Keratinocyte (primary cell): ENCODE measurements at regions not wholly inside any gene's neighbourhood (a gene's known extent, or its start where the extent isn't known, plus 50 kb on each side); places are given as distances from the start of the nearest gene placed in this dataset.

Experiments used
- DNase-seq: peaks from one replicate; pipeline ENCODE4 v3.0.0-alpha.2; 2011; ENCODE audit warnings: low read depth, missing footprints, low spot score
- FAIRE-seq: peaks from 2 replicates; lab custom pipeline; 2011; peaks lifted over from hg19 to GRCh38; lab: Jason Lieb, UNC
- H2AFZ ChIP-seq: 2 replicates; pipeline ENCODE4 v1.6.0; 2012; ENCODE audit warnings: low read length, control low read depth, inconsistent platforms; ENCODE audit not compliant: control insufficient read depth
- H3K27ac ChIP-seq: 2 replicates; pipeline ENCODE4 v1.5.1; 2011; ENCODE audit warnings: low read length; ENCODE audit not compliant: control insufficient read depth, insufficient read depth
- H3K27me3 ChIP-seq: 3 replicates; pipeline ENCODE4 v1.6.0; 2011; ENCODE audit warnings: low read length; ENCODE audit not compliant: control insufficient read depth, insufficient read depth; ENCODE audit errors: extremely low read depth
- H3K36me3 ChIP-seq, 2 experiments: 2 replicates in 1 of 2; 3 replicates in 1 of 2; pipeline ENCODE4 v1.5.1; 2011; ENCODE audit warnings: low read length in 2 of 2, mild to moderate bottlenecking in 1 of 2; ENCODE audit not compliant: control insufficient read depth in 2 of 2, insufficient read depth in 2 of 2; ENCODE audit errors: extremely low read depth in 1 of 2
- H3K4me1 ChIP-seq: 3 replicates; pipeline ENCODE4 v1.5.1; 2011; ENCODE audit warnings: low read length; ENCODE audit not compliant: control insufficient read depth, insufficient read depth; ENCODE audit errors: extremely low read depth
- H3K4me2 ChIP-seq: 3 replicates; pipeline ENCODE4 v1.6.0; 2011; ENCODE audit warnings: low read depth, low read length; ENCODE audit not compliant: control insufficient read depth, insufficient read depth; ENCODE audit errors: extremely low read depth
- H3K4me3 ChIP-seq, 3 experiments: fragments of 200-600 bp in 1 of 3; sonication (generic) in 1 of 3; 2 replicates in 2 of 3; 3 replicates in 1 of 3; pipeline ENCODE4 v1.5.1; 2011 to 2016; ENCODE audit warnings: low read length in 3 of 3, mild to moderate bottlenecking in 3 of 3, control low read depth in 2 of 3, inconsistent platforms in 1 of 3, low read depth in 1 of 3, mixed read lengths in 1 of 3, mixed run types in 1 of 3, moderate library complexity in 1 of 3; ENCODE audit not compliant: control insufficient read depth in 2 of 3, insufficient read depth in 2 of 3; ENCODE audit errors: extremely low read depth in 1 of 3
- H3K79me2 ChIP-seq: 2 replicates; pipeline ENCODE4 v1.6.0; 2012; ENCODE audit warnings: low read length; ENCODE audit not compliant: control insufficient read depth, insufficient read depth
- H3K9ac ChIP-seq: 3 replicates; pipeline ENCODE4 v1.6.0; 2011; ENCODE audit warnings: low read length; ENCODE audit not compliant: control insufficient read depth, insufficient read depth; ENCODE audit errors: extremely low read depth
- H3K9me1 ChIP-seq: 3 replicates; pipeline ENCODE4 v1.6.0; 2011; ENCODE audit warnings: low read length; ENCODE audit not compliant: control insufficient read depth, insufficient read depth; ENCODE audit errors: extremely low read depth
- H3K9me3 ChIP-seq: 2 replicates; pipeline ENCODE4 v1.5.1; 2012; ENCODE audit warnings: low read depth, low read length; ENCODE audit not compliant: control insufficient read depth
- H4K20me1 ChIP-seq: 3 replicates; pipeline ENCODE4 v1.6.0; 2011; ENCODE audit warnings: low read length; ENCODE audit not compliant: control insufficient read depth, insufficient read depth; ENCODE audit errors: extremely low read depth
- EZH2 ChIP-seq: IDR thresholded peaks from one replicate; pipeline ENCODE4 v1.6.1; 2012; ENCODE audit warnings: inconsistent platforms, mild to moderate bottlenecking, low read length, moderate library complexity
- dilution Hi-C: fragments of 300-500 bp; cut with MboI; formaldehyde crosslinking; loops from one replicate; pipeline ENCODE4 v1.7.0; 2020; ENCODE audit warnings: low sequenced_read_pairs; ENCODE audit not compliant: extremely low pct_ligation_motif_present
- TF ChIP-seq, protein P1 (sequence below), 3 experiments: IDR thresholded peaks in 1 of 3; conservative IDR thresholded peaks in 1 of 3; optimal IDR thresholded peaks in 1 of 3; 2 replicates in 2 of 3; 3 replicates in 1 of 3; pipeline versions ENCODE3 to v1.5.1; 2011; ENCODE audit warnings: low read length in 3 of 3, mild to moderate bottlenecking in 3 of 3, moderate library complexity in 2 of 3, control low read depth in 1 of 3, inconsistent platforms in 1 of 3; ENCODE audit not compliant: insufficient read depth in 2 of 3; ENCODE audit errors: extremely low read depth in 1 of 3

DNA sequence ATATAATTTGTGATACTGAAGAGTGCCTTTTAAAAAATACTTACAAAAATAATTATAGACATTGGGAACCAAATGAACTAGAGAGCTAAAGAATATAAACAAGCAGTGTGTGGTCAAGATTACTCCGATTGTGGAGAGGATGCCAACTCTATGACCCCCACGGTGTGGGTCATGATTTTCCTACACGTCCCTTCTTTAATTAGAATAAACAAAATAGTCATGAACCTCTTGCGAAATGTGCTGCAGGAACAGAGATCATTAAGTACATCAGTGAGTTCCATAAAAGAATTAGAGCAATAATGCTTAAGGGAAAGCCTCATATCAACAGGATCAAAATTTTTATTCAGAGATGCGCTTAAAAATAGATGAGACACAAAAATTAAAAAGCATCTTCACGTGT, 476.6 kb upstream of the ROBO1 start:
- no peak overlapping the region for H3K9ac ChIP-seq
- dilution Hi-C loops, result no loop called here
- no peak for DNase-seq

DNA sequence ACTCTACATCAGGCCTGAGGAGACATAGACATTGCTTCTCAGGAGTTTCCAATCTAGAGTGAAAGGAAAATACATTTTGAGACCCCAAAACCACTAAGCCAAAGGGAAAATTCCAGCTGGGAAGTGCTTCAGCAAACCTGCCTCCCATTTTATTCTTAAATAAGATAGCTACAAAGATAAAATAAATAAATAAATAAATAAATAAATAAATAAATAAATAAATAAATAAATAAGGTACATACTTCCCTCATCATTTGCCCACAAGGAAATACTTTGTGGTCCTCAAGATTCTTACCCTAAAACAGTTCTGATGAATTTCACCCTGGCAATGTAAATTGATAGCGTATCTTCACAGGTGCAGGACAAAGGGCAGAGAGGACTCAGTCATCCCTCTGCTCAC, 474.0 kb upstream of the ROBO1 start:
- H3K4me3 ChIP-seq, result no peak overlapping the region
- no peak overlapping the region for H3K27ac ChIP-seq
- H3K79me2 ChIP-seq, result no peaks in the 10 kb centered on the region
- no peaks in the 10 kb centered on the region for H3K27me3 ChIP-seq
- H3K36me3 ChIP-seq, result no peaks in the 10 kb centered on the region
- no peak for FAIRE-seq
- H3K9ac ChIP-seq, result no peak overlapping the region
- H3K9me3 ChIP-seq, result no peaks in the 10 kb centered on the region
- H3K4me2 ChIP-seq, result no peak overlapping the region
- no peaks in the 10 kb centered on the region for H4K20me1 ChIP-seq
- TF ChIP-seq, protein P1, sequence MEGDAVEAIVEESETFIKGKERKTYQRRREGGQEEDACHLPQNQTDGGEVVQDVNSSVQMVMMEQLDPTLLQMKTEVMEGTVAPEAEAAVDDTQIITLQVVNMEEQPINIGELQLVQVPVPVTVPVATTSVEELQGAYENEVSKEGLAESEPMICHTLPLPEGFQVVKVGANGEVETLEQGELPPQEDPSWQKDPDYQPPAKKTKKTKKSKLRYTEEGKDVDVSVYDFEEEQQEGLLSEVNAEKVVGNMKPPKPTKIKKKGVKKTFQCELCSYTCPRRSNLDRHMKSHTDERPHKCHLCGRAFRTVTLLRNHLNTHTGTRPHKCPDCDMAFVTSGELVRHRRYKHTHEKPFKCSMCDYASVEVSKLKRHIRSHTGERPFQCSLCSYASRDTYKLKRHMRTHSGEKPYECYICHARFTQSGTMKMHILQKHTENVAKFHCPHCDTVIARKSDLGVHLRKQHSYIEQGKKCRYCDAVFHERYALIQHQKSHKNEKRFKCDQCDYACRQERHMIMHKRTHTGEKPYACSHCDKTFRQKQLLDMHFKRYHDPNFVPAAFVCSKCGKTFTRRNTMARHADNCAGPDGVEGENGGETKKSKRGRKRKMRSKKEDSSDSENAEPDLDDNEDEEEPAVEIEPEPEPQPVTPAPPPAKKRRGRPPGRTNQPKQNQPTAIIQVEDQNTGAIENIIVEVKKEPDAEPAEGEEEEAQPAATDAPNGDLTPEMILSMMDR (optimal IDR thresholded peaks at IDR 0.05 in 1 of 3, IDR thresholded peaks at IDR 0.05 in 1 of 3, conservative IDR thresholded peaks at IDR 0.05 in 1 of 3; ENCODE audit: extremely low read depth in 1 of 3, insufficient read depth in 2 of 3, low read length in 3 of 3), result no peak
- no peak for TF ChIP-seq EZH2
- no peak overlapping the region for H2AFZ ChIP-seq
- dilution Hi-C loops, result no loop called here
- no peak for DNase-seq
- H3K4me1 ChIP-seq, result no peaks in the 10 kb centered on the region
- no peaks in the 10 kb centered on the region for H3K9me1 ChIP-seq

More for the DNA sequence above, 476.6 kb upstream of the ROBO1 start:
- Histone ChIP-seq H3K9me1 (no peaks in the 10 kb centered on the region), H3K4me3 (no peak overlapping the region), H3K79me2 (no peaks in the 10 kb centered on the region), H4K20me1 (no peaks in the 10 kb centered on the region), H3K27ac (no peak overlapping the region), H2AFZ (no peak overlapping the region), H3K36me3 (no peaks in the 10 kb centered on the region), H3K4me2 (no peak overlapping the region), H3K9me3 (no peaks in the 10 kb centered on the region), H3K27me3 (no peaks in the 10 kb centered on the region), H3K4me1 (no peaks in the 10 kb centered on the region)
- no peak for FAIRE-seq
- no peak for TF ChIP-seq EZH2
- TF ChIP-seq, protein P1 (optimal IDR thresholded peaks at IDR 0.05 in 1 of 3, IDR thresholded peaks at IDR 0.05 in 1 of 3, conservative IDR thresholded peaks at IDR 0.05 in 1 of 3; ENCODE audit: extremely low read depth in 1 of 3, insufficient read depth in 2 of 3, low read length in 3 of 3), result no peak
